ENCODE measurements at regions not wholly inside any gene's neighbourhood (a gene's known extent, or its start where the extent isn't known, plus 50 kb on each side); places are given as distances from the start of the nearest gene placed in this dataset.

GRCh38 chr9:90290716-90291485 is 351.7 kb downstream of the DIRAS2 start:
- no peak for DNase-seq

GRCh38 chr9:90296539-90296938 is 346.1 kb downstream of the DIRAS2 start:
- no peak for DNase-seq

GRCh38 chr9:90299968-90300367 is 342.7 kb downstream of the DIRAS2 start:
- DNase-seq: no peak

GRCh38 chr9:90300611-90301276 is 341.9 kb downstream of the DIRAS2 start:
- no peak for DNase-seq

- no peak for DNase-seq
Observed at GRCh38 chr9:90301277-90301653, 341.4 kb downstream of the DIRAS2 start.

GRCh38 chr9:90303655-90304054 is 339.0 kb downstream of the DIRAS2 start:
- DNase-seq: no peak

GRCh38 chr9:90306158-90306557 is 336.5 kb downstream of the DIRAS2 start:
- no peak for DNase-seq

GRCh38 chr9:90307167-90307833 is 335.3 kb downstream of the DIRAS2 start:
- no peak for DNase-seq

GRCh38 chr9:90307891-90308290 is 334.7 kb downstream of the DIRAS2 start:
- DNase-seq: no peak

GRCh38 chr9:90308691-90309090 is 333.9 kb downstream of the DIRAS2 start:
- no peak for DNase-seq

- DNase-seq: no peak
Observed at GRCh38 chr9:90309809-90310520, 332.7 kb downstream of the DIRAS2 start.

- DNase-seq: no peak
Observed at GRCh38 chr9:90310521-90310876, 332.1 kb downstream of the DIRAS2 start.

- no peak for DNase-seq
Observed at GRCh38 chr9:90311811-90312210, 330.8 kb downstream of the DIRAS2 start.

GRCh38 chr9:90322296-90322695 is 320.3 kb downstream of the DIRAS2 start:
- DNase-seq: no peak

- no peak for DNase-seq
Observed at GRCh38 chr9:90325913-90326653, 316.5 kb downstream of the DIRAS2 start.

- DNase-seq: no peak
Observed at GRCh38 chr9:90330231-90330630, 312.4 kb downstream of the DIRAS2 start.

- no peak for DNase-seq
Observed at GRCh38 chr9:90331826-90332575, 310.6 kb downstream of the DIRAS2 start.

- no peak for DNase-seq
Observed at GRCh38 chr9:90333226-90333625, 309.4 kb downstream of the DIRAS2 start.

- no peak for DNase-seq
Observed at GRCh38 chr9:90340421-90340820, 302.2 kb downstream of the DIRAS2 start.

GRCh38 chr9:90342607-90343006 is 300.0 kb downstream of the DIRAS2 start:
- no peak for DNase-seq

- DNase-seq: no peak
Observed at GRCh38 chr9:90343366-90343765, 299.3 kb downstream of the DIRAS2 start.

GRCh38 chr9:90343991-90344390 is 298.6 kb downstream of the DIRAS2 start:
- no peak for DNase-seq

Data from CD4-positive, alpha-beta T cell treated with Interferon gamma for 1 hour (primary cell).